ENCODE measurements at regions not wholly inside any gene's neighbourhood (a gene's known extent, or its start where the extent isn't known, plus 50 kb on each side); places are given as distances from the start of the nearest gene placed in this dataset.
"Not testable (repeated sequence)": the region's sequence is repeated elsewhere in the genome, so short reads cannot be mapped to it uniquely, and the experiment has no call there.

- Histone ChIP-seq H3K56ac (ENCODE audit: low read length) (no peak overlapping the region), H2AK5ac (ENCODE audit: low read length) (no peak overlapping the region), H4K8ac (ENCODE audit: low read depth, low read length) (no peak overlapping the region), H3K79me2 (ENCODE audit: control insufficient read depth, insufficient read depth, low read length) (no peaks in the 10 kb centered on the region), H3K36me3 (ENCODE audit: control insufficient read depth, insufficient read depth, low read length) (no peaks in the 10 kb centered on the region), H3K79me1 (ENCODE audit: low read length) (no peaks in the 10 kb centered on the region), H3K27ac (ENCODE audit: low read depth, low read length) (no peak overlapping the region), H2BK5ac (ENCODE audit: low read length) (no peak overlapping the region), H3K4ac (ENCODE audit: low read depth, low read length) (no peak overlapping the region), H3K18ac (ENCODE audit: low read length) (no peak overlapping the region), H3K23ac (ENCODE audit: low read length) (no peak overlapping the region), H3K27me3 (ENCODE audit: insufficient read depth, low read length, poor library complexity) (no peaks in the 10 kb centered on the region), H3K4me2 (ENCODE audit: low read length) (no peak overlapping the region), H4K5ac (ENCODE audit: low read length) (no peak overlapping the region), H2BK15ac (replicated peaks; ENCODE audit: low read depth) (no peak overlapping the region), H3K9ac (ENCODE audit: low read length) (no peak overlapping the region), H3K4me1 (ENCODE audit: control insufficient read depth, low read depth, low read length) (no peaks in the 10 kb centered on the region), H2BK120ac (ENCODE audit: low read depth, low read length) (no peak overlapping the region), H3K4me3 (ENCODE audit: low read length) (no peak overlapping the region)
- no CpG with 5 or more reads among the region's 7 CpGs for WGBS (ENCODE audit: extremely low coverage, insufficient coverage, low lambda C conversion rate)
- DNase-seq, result no peak
Measured at GRCh38 chr6:50380406-50381098, 330.8 kb upstream of the DEFB112 start.

GRCh38 chr6:50381099-50381415 lies 331.3 kb upstream of the DEFB112 start:
- Histone ChIP-seq H3K9ac (ENCODE audit: low read length) (no peak overlapping the region), H3K4me2 (ENCODE audit: low read length) (no peak overlapping the region), H2BK120ac (ENCODE audit: low read depth, low read length) (no peak overlapping the region), H3K4me3 (ENCODE audit: low read length) (no peak overlapping the region), H3K18ac (ENCODE audit: low read length) (no peak overlapping the region), H3K23ac (ENCODE audit: low read length) (no peak overlapping the region), H4K5ac (ENCODE audit: low read length) (no peak overlapping the region), H3K79me1 (ENCODE audit: low read length) (no peaks in the 10 kb centered on the region), H2AK5ac (ENCODE audit: low read length) (no peak overlapping the region), H2BK5ac (ENCODE audit: low read length) (no peak overlapping the region), H3K56ac (ENCODE audit: low read length) (no peak overlapping the region), H3K4ac (ENCODE audit: low read depth, low read length) (no peak overlapping the region), H2BK15ac (replicated peaks; ENCODE audit: low read depth) (no peak overlapping the region), H3K79me2 (ENCODE audit: control insufficient read depth, insufficient read depth, low read length) (no peaks in the 10 kb centered on the region), H4K8ac (ENCODE audit: low read depth, low read length) (no peak overlapping the region), H3K27ac (ENCODE audit: low read depth, low read length) (no peak overlapping the region), H3K4me1 (ENCODE audit: control insufficient read depth, low read depth, low read length) (no peaks in the 10 kb centered on the region), H3K27me3 (ENCODE audit: insufficient read depth, low read length, poor library complexity) (no peaks in the 10 kb centered on the region), H3K36me3 (ENCODE audit: control insufficient read depth, insufficient read depth, low read length) (no peaks in the 10 kb centered on the region)
- no CpG with 5 or more reads among the region's 2 CpGs for WGBS (ENCODE audit: extremely low coverage, insufficient coverage, low lambda C conversion rate)
- peak; percentile 23 for DNase-seq

GRCh38 chr6:50390416-50390815 lies 322.9 kb upstream of the TFAP2D start:
- Histone ChIP-seq H3K79me2 (ENCODE audit: control insufficient read depth, insufficient read depth, low read length) (no peaks in the 10 kb centered on the region), H3K27me3 (ENCODE audit: insufficient read depth, low read length, poor library complexity) (no peaks in the 10 kb centered on the region), H3K27ac (ENCODE audit: low read depth, low read length) (no peak overlapping the region), H2BK5ac (ENCODE audit: low read length) (no peak overlapping the region), H3K79me1 (ENCODE audit: low read length) (no peaks in the 10 kb centered on the region), H3K4me2 (ENCODE audit: low read length) (no peak overlapping the region), H3K36me3 (ENCODE audit: control insufficient read depth, insufficient read depth, low read length) (no peaks in the 10 kb centered on the region), H3K9ac (ENCODE audit: low read length) (no peak overlapping the region), H3K4me3 (ENCODE audit: low read length) (no peak overlapping the region), H3K23ac (ENCODE audit: low read length) (no peak overlapping the region), H4K5ac (ENCODE audit: low read length) (no peak overlapping the region), H2BK15ac (replicated peaks; ENCODE audit: low read depth) (no peak overlapping the region), H3K18ac (ENCODE audit: low read length) (no peak overlapping the region), H2BK120ac (ENCODE audit: low read depth, low read length) (no peak overlapping the region), H3K56ac (ENCODE audit: low read length) (no peak overlapping the region), H3K4me1 (ENCODE audit: control insufficient read depth, low read depth, low read length) (no peaks in the 10 kb centered on the region), H3K4ac (ENCODE audit: low read depth, low read length) (no peak overlapping the region), H4K8ac (ENCODE audit: low read depth, low read length) (no peak overlapping the region), H2AK5ac (ENCODE audit: low read length) (no peak overlapping the region)
- DNase-seq, result no peak
- WGBS (ENCODE audit: extremely low coverage, insufficient coverage, low lambda C conversion rate), result no CpG with 5 or more reads among the region's 1 CpG

- not testable (repeated sequence) for H4K5ac ChIP-seq (ENCODE audit: low read length); H3K79me1 ChIP-seq (ENCODE audit: low read length); H2AK5ac ChIP-seq (ENCODE audit: low read length); H2BK15ac ChIP-seq (replicated peaks; ENCODE audit: low read depth); H3K36me3 ChIP-seq (ENCODE audit: control insufficient read depth, insufficient read depth, low read length); H2BK120ac ChIP-seq (ENCODE audit: low read depth, low read length); H3K18ac ChIP-seq (ENCODE audit: low read length); H3K9ac ChIP-seq (ENCODE audit: low read length); H3K4me3 ChIP-seq (ENCODE audit: low read length); H2BK5ac ChIP-seq (ENCODE audit: low read length); H3K56ac ChIP-seq (ENCODE audit: low read length); H3K27ac ChIP-seq (ENCODE audit: low read depth, low read length); DNase-seq; H3K4me1 ChIP-seq (ENCODE audit: control insufficient read depth, low read depth, low read length); H4K8ac ChIP-seq (ENCODE audit: low read depth, low read length); H3K4ac ChIP-seq (ENCODE audit: low read depth, low read length); H3K23ac ChIP-seq (ENCODE audit: low read length); H3K4me2 ChIP-seq (ENCODE audit: low read length); H3K79me2 ChIP-seq (ENCODE audit: control insufficient read depth, insufficient read depth, low read length); H3K27me3 ChIP-seq (ENCODE audit: insufficient read depth, low read length, poor library complexity)
- WGBS (ENCODE audit: extremely low coverage, insufficient coverage, low lambda C conversion rate), result no CpG with 5 or more reads among the region's 1 CpG
Measured at GRCh38 chr6:50394139-50394538, 319.2 kb upstream of the TFAP2D start.

- no peak for DNase-seq
- no CpG with 5 or more reads among the region's 3 CpGs for WGBS (ENCODE audit: extremely low coverage, insufficient coverage, low lambda C conversion rate)
Measured at GRCh38 chr6:50404643-50405042, 308.7 kb upstream of the TFAP2D start.

GRCh38 chr6:50410579-50410978 lies 302.7 kb upstream of the TFAP2D start:
- Histone ChIP-seq H3K56ac (ENCODE audit: low read length) (no peak overlapping the region), H3K23ac (ENCODE audit: low read length) (no peak overlapping the region), H3K9ac (ENCODE audit: low read length) (no peak overlapping the region), H3K18ac (ENCODE audit: low read length) (no peak overlapping the region), H2AK5ac (ENCODE audit: low read length) (no peak overlapping the region), H3K4me3 (ENCODE audit: low read length) (no peak overlapping the region), H3K79me2 (ENCODE audit: control insufficient read depth, insufficient read depth, low read length) (no peaks in the 10 kb centered on the region), H3K4me1 (ENCODE audit: control insufficient read depth, low read depth, low read length) (peaks cover 4% of the 10 kb centered on the region), H3K79me1 (ENCODE audit: low read length) (no peaks in the 10 kb centered on the region), H4K5ac (ENCODE audit: low read length) (no peak overlapping the region), H3K36me3 (ENCODE audit: control insufficient read depth, insufficient read depth, low read length) (no peaks in the 10 kb centered on the region), H2BK5ac (ENCODE audit: low read length) (no peak overlapping the region), H3K4ac (ENCODE audit: low read depth, low read length) (no peak overlapping the region), H3K4me2 (ENCODE audit: low read length) (no peak overlapping the region), H2BK120ac (ENCODE audit: low read depth, low read length) (no peak overlapping the region), H4K8ac (ENCODE audit: low read depth, low read length) (no peak overlapping the region), H3K27me3 (ENCODE audit: insufficient read depth, low read length, poor library complexity) (no peaks in the 10 kb centered on the region), H2BK15ac (replicated peaks; ENCODE audit: low read depth) (no peak overlapping the region), H3K27ac (ENCODE audit: low read depth, low read length) (no peak overlapping the region)
- no CpG with 5 or more reads among the region's 1 CpG for WGBS (ENCODE audit: extremely low coverage, insufficient coverage, low lambda C conversion rate)
- DNase-seq, result no peak

More at GRCh38 chr6:50404643-50405042, 308.7 kb upstream of the TFAP2D start:
- H3K4me1 ChIP-seq (ENCODE audit: control insufficient read depth, low read depth, low read length), result peaks cover 7% of the 10 kb centered on the region
- H3K9ac ChIP-seq (ENCODE audit: low read length), result no peak overlapping the region
- H4K5ac ChIP-seq (ENCODE audit: low read length), result no peak overlapping the region
- no peak overlapping the region for H3K56ac ChIP-seq (ENCODE audit: low read length)
- no peak overlapping the region for H2BK5ac ChIP-seq (ENCODE audit: low read length)
- no peak overlapping the region for H3K4me2 ChIP-seq (ENCODE audit: low read length)
- no peaks in the 10 kb centered on the region for H3K27me3 ChIP-seq (ENCODE audit: insufficient read depth, low read length, poor library complexity)
- H4K8ac ChIP-seq (ENCODE audit: low read depth, low read length), result no peak overlapping the region
- no peak overlapping the region for H3K4ac ChIP-seq (ENCODE audit: low read depth, low read length)
- H3K79me2 ChIP-seq (ENCODE audit: control insufficient read depth, insufficient read depth, low read length), result no peaks in the 10 kb centered on the region
- H2BK120ac ChIP-seq (ENCODE audit: low read depth, low read length), result no peak overlapping the region
- H2BK15ac ChIP-seq (replicated peaks; ENCODE audit: low read depth), result no peak overlapping the region
- H3K18ac ChIP-seq (ENCODE audit: low read length), result no peak overlapping the region
- no peak overlapping the region for H2AK5ac ChIP-seq (ENCODE audit: low read length)
- no peaks in the 10 kb centered on the region for H3K79me1 ChIP-seq (ENCODE audit: low read length)
- H3K36me3 ChIP-seq (ENCODE audit: control insufficient read depth, insufficient read depth, low read length), result no peaks in the 10 kb centered on the region
- H3K4me3 ChIP-seq (ENCODE audit: low read length), result no peak overlapping the region
- no peak overlapping the region for H3K23ac ChIP-seq (ENCODE audit: low read length)
- no peak overlapping the region for H3K27ac ChIP-seq (ENCODE audit: low read depth, low read length)

Data from mesendoderm (in vitro differentiated cells).